GM19043 (cell line): ENCODE measurements at regions not wholly inside any gene's neighbourhood (a gene's known extent, or its start where the extent isn't known, plus 50 kb on each side); places are given as distances from the start of the nearest gene placed in this dataset.

ENCODE experiments used
- ATAC-seq: cut with Tn5 transposase; IDR thresholded peaks from one replicate; pipeline ENCODE4 v1.9.1; 2021; ENCODE audit warnings: low read depth; ENCODE audit not compliant: unreplicated experiment

GRCh38 chr12:118830296-118830695 lies 151.0 kb upstream of the SRRM4 start:
- ATAC-seq: no peak

GRCh38 chr12:118835926-118836325 lies 145.4 kb upstream of the SRRM4 start:
- ATAC-seq: no peak

- no peak for ATAC-seq
Observed at GRCh38 chr12:118840399-118840798, 140.9 kb upstream of the SRRM4 start.

GRCh38 chr12:118840878-118841277 lies 140.5 kb upstream of the SRRM4 start:
- ATAC-seq: no peak

GRCh38 chr12:118841588-118841987 lies 139.8 kb upstream of the SRRM4 start:
- ATAC-seq: no peak

- no peak for ATAC-seq
Observed at GRCh38 chr12:118842866-118843265, 138.5 kb upstream of the SRRM4 start.

GRCh38 chr12:118846416-118846815 lies 134.9 kb upstream of the SRRM4 start:
- ATAC-seq: no peak

- no peak for ATAC-seq
Observed at GRCh38 chr12:118850244-118850825, 131.0 kb upstream of the SRRM4 start.

- no peak for ATAC-seq
Observed at GRCh38 chr12:118851891-118852290, 129.4 kb upstream of the SRRM4 start.

- ATAC-seq: no peak
Observed at GRCh38 chr12:118853634-118854033, 127.7 kb upstream of the SRRM4 start.

GRCh38 chr12:118855858-118856257 lies 125.5 kb upstream of the SRRM4 start:
- no peak for ATAC-seq

GRCh38 chr12:118866346-118866745 lies 115.0 kb upstream of the SRRM4 start:
- no peak for ATAC-seq

GRCh38 chr12:118870551-118870950 lies 110.8 kb upstream of the SRRM4 start:
- no peak for ATAC-seq

- ATAC-seq: no peak
Observed at GRCh38 chr12:118874698-118875548, 106.4 kb upstream of the SRRM4 start.

- no peak for ATAC-seq
Observed at GRCh38 chr12:118880720-118881493, 100.4 kb upstream of the SRRM4 start.

GRCh38 chr12:118884226-118884625 lies 97.1 kb upstream of the SRRM4 start:
- no peak for ATAC-seq

GRCh38 chr12:118900993-118901392 lies 80.3 kb upstream of the SRRM4 start:
- no peak for ATAC-seq

- no peak for ATAC-seq
Observed at GRCh38 chr12:118908811-118909210, 72.5 kb upstream of the SRRM4 start.

- ATAC-seq: no peak
Observed at GRCh38 chr12:118912697-118913270, 68.6 kb upstream of the SRRM4 start.

- ATAC-seq: no peak
Observed at GRCh38 chr12:118921761-118922160, 59.6 kb upstream of the SRRM4 start.

- no peak for ATAC-seq
Observed at GRCh38 chr12:118922405-118922804, 58.9 kb upstream of the SRRM4 start.
